Glutamatergic neuron (in vitro differentiated cells): ENCODE measurements at regions not wholly inside any gene's neighbourhood (a gene's known extent, or its start where the extent isn't known, plus 50 kb on each side); places are given as distances from the start of the nearest gene placed in this dataset.

ENCODE experiments used
- DNase-seq: peaks from one replicate; pipeline ENCODE4 v3.0.0; 2022
- H3K27ac Mint-ChIP-seq: one replicate; pipeline ENCODE4 v1.8.0; 2020; ENCODE audit warnings: mild to moderate bottlenecking, mixed read lengths, inconsistent platforms; ENCODE audit not compliant: unreplicated experiment
- H3K27me3 Mint-ChIP-seq: one replicate; pipeline ENCODE4 v1.8.0; 2020; ENCODE audit warnings: mild to moderate bottlenecking, moderate library complexity, mixed read lengths, inconsistent platforms; ENCODE audit not compliant: unreplicated experiment
- H3K36me3 Mint-ChIP-seq: one replicate; pipeline ENCODE4 v1.8.0; 2020; ENCODE audit warnings: mild to moderate bottlenecking, mixed read lengths, inconsistent platforms; ENCODE audit not compliant: unreplicated experiment
- H3K4me1 Mint-ChIP-seq: one replicate; pipeline ENCODE4 v1.8.0; 2020; ENCODE audit warnings: mild to moderate bottlenecking, low read depth, mixed read lengths, inconsistent platforms; ENCODE audit not compliant: unreplicated experiment
- H3K4me3 Mint-ChIP-seq: one replicate; pipeline ENCODE4 v1.8.0; 2020; ENCODE audit warnings: mild to moderate bottlenecking, mixed read lengths, inconsistent platforms; ENCODE audit not compliant: unreplicated experiment
- H3K9me3 Mint-ChIP-seq: one replicate; pipeline ENCODE4 v1.8.0; 2020; ENCODE audit warnings: mild to moderate bottlenecking, moderate library complexity, mixed read lengths, inconsistent platforms; ENCODE audit not compliant: unreplicated experiment
- TF ChIP-seq, protein P1 (sequence below): fragments of 200-600 bp; sonication (generic); IDR thresholded peaks from one replicate; pipeline ENCODE4 v1.5.0; 2021; ENCODE audit not compliant: partially characterized antibody, unreplicated experiment

DNA sequence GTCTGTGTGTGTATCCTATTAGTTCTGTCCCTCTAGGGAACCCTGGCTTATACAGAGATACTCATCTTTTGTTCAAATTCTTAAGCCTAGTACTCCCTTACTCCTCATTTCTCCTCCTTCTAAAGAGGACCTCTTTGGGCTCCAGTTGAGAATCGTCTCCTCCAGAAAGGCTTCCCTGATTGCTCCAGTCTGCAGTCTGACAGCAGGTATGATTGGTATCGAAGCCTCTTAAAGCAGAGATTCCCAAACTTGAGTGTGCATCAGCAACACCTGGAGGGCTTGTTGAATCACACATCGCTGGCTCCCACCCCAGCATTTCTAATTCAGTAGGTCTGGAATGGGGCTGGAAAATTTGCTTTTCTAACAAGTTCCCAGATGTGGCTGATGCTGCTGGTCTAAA, 60.9 kb upstream of the NMNAT3 start:
- H3K36me3 Mint-ChIP-seq, result peaks cover 7% of the 10 kb centered on the region
- no peaks in the 10 kb centered on the region for H3K4me1 Mint-ChIP-seq
- no peak overlapping the region for H3K4me3 Mint-ChIP-seq
- no peak overlapping the region for H3K27ac Mint-ChIP-seq
- TF ChIP-seq, protein P1, sequence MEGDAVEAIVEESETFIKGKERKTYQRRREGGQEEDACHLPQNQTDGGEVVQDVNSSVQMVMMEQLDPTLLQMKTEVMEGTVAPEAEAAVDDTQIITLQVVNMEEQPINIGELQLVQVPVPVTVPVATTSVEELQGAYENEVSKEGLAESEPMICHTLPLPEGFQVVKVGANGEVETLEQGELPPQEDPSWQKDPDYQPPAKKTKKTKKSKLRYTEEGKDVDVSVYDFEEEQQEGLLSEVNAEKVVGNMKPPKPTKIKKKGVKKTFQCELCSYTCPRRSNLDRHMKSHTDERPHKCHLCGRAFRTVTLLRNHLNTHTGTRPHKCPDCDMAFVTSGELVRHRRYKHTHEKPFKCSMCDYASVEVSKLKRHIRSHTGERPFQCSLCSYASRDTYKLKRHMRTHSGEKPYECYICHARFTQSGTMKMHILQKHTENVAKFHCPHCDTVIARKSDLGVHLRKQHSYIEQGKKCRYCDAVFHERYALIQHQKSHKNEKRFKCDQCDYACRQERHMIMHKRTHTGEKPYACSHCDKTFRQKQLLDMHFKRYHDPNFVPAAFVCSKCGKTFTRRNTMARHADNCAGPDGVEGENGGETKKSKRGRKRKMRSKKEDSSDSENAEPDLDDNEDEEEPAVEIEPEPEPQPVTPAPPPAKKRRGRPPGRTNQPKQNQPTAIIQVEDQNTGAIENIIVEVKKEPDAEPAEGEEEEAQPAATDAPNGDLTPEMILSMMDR, result no peak
- H3K9me3 Mint-ChIP-seq, result peaks cover 5% of the 10 kb centered on the region
- peaks cover 7% of the 10 kb centered on the region for H3K27me3 Mint-ChIP-seq
- DNase-seq, result no peak

DNA sequence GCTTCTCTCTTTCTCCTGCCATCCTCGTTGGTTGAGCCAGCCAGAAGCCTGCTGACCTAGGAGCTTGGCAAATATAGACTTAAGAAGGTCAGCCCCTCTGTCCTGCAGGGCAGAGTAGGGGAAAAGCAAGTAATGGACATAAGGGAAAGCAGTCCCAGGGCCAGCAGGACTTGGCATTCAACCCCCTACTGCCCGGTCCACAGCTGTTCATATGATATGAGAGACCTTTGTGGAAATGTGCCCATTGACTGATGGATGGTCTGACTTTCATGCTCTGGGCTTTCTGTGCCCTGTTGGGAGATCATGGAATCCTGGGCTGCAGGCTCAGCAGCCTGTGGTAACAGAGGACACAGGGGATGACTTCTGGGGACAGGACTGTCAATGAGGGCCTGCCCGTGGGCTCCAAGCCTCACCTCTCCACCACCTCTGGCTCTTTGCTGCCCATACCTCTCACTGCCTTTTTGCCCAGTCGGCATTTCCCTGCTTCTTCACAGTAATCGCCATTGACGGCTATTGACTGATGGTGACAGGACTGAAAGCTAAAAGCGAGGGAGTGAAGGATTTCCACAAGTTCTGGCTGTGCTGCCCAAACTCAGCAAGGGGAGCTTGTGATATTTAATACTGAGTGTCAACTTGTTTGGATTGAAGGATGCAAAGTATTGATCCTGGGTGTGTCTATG, 60.0 kb upstream of the NMNAT3 start:
- Mint-ChIP-seq H3K4me1 (no peaks in the 10 kb centered on the region), H3K36me3 (peaks cover 7% of the 10 kb centered on the region), H3K27ac (no peak overlapping the region), H3K27me3 (peaks cover 10% of the 10 kb centered on the region), H3K4me3 (no peak overlapping the region), H3K9me3 (peaks cover 5% of the 10 kb centered on the region)
- no peak for DNase-seq
- TF ChIP-seq, protein P1, result no peak

DNA sequence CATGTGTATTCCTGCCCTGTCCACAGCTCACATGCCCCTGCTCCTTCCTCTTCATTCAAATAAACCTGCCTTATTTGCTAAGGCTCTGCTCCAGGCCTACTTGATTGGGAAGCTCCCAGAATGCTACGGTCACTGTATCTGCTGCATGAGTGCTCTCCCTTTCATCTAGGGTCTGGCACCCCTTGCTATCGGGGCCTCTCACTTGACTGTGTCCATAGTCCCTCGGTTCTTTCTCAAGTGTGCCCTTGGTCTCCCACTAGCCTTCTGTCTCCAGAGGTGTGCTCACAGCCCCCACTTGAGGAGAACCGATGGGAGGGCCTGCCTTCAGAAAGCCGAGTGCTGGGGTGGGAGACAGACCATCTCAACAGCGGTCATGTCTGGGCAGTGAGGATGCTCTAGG, 57.4 kb upstream of the NMNAT3 start:
- no peak for DNase-seq
- Mint-ChIP-seq H3K9me3 (peaks cover 5% of the 10 kb centered on the region), H3K36me3 (peaks cover 7% of the 10 kb centered on the region), H3K27me3 (peaks cover 10% of the 10 kb centered on the region), H3K4me3 (no peak overlapping the region), H3K27ac (no peak overlapping the region), H3K4me1 (no peaks in the 10 kb centered on the region)
- TF ChIP-seq, protein P1, result no peak

GRCh38 chr3:139732729-139733128, 55.0 kb upstream of the NMNAT3 start:
- TF ChIP-seq, protein P1, result no peak
- H3K4me1 Mint-ChIP-seq, result no peaks in the 10 kb centered on the region
- no peak overlapping the region for H3K4me3 Mint-ChIP-seq
- H3K27me3 Mint-ChIP-seq, result peaks cover 10% of the 10 kb centered on the region
- no peak for DNase-seq
- no peak overlapping the region for H3K27ac Mint-ChIP-seq
- H3K9me3 Mint-ChIP-seq, result peaks cover 5% of the 10 kb centered on the region
- H3K36me3 Mint-ChIP-seq, result peaks cover 7% of the 10 kb centered on the region

- H3K36me3 Mint-ChIP-seq, result no peaks in the 10 kb centered on the region
- H3K27me3 Mint-ChIP-seq, result peaks cover 3% of the 10 kb centered on the region
- TF ChIP-seq, protein P1, result no peak
- no peaks in the 10 kb centered on the region for H3K4me1 Mint-ChIP-seq
- H3K27ac Mint-ChIP-seq, result no peak overlapping the region
- H3K9me3 Mint-ChIP-seq, result no peaks in the 10 kb centered on the region
- no peak overlapping the region for H3K4me3 Mint-ChIP-seq
- DNase-seq, result no peak
These were observed 51.5 kb upstream of the NMNAT3 start for GRCh38 chr3:139729300-139729699.
